Left hindlimb (tissue), 1 donor: ENCODE measurements at regions not wholly inside any gene's neighbourhood (a gene's known extent, or its start where the extent isn't known, plus 50 kb on each side); places are given as distances from the start of the nearest gene placed in this dataset.
"Not testable (repeated sequence)": the region's sequence is repeated elsewhere in the genome, so short reads cannot be mapped to it uniquely, and the experiment has no call there.

Source experiments
- DNase-seq: peaks from one replicate; pipeline ENCODE4 v3.0.0-alpha.2; 2018

GRCh38 chr5:158601118-158601517 lies 498.6 kb downstream of the EBF1 start:
- no peak for DNase-seq

DNA sequence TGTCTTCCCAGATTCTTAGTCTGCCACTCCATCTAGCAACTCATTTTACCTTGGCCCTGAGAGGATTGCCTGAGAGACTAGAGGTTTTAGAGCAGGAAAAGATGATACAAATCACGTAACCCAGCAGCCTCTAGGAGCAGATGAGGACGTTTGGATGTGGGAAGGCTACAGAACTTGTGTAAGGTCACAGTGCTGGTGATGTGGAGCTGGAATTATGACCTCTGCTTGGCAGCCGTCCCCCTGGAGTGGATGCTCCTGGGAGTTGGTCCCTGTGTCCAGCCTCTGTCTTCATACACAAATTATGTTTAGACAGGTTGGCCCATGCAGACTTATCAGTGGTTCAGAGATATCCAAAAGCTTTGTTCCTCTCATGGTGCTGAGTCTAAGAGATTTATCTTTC lies 499.0 kb downstream of the EBF1 start:
- no peak for DNase-seq

DNA sequence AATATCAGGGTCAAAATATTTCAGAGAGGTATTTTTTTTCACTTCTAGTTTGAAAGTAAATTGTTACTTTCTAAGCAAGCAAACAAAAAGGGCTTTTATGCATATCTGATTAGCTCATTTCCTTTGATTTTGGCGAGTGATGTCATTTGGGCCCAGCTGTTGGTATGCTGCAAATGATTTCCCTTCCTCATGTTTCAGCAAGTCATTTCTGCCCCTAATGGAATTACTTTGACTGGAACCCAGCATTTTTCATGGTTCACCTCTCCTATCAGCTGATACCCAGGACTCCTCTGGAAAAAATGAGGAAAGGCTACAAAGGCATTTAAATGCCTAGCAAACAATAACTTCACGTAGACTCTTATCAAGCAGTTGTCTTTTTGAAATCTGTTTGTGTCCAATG lies 500.6 kb downstream of the EBF1 start:
- DNase-seq: no peak

- DNase-seq: no peak
Measured at GRCh38 chr5:158594595-158595242, 505.0 kb downstream of the EBF1 start.

- no peak for DNase-seq
Measured at GRCh38 chr5:158593925-158594324, 505.8 kb downstream of the EBF1 start.

DNA sequence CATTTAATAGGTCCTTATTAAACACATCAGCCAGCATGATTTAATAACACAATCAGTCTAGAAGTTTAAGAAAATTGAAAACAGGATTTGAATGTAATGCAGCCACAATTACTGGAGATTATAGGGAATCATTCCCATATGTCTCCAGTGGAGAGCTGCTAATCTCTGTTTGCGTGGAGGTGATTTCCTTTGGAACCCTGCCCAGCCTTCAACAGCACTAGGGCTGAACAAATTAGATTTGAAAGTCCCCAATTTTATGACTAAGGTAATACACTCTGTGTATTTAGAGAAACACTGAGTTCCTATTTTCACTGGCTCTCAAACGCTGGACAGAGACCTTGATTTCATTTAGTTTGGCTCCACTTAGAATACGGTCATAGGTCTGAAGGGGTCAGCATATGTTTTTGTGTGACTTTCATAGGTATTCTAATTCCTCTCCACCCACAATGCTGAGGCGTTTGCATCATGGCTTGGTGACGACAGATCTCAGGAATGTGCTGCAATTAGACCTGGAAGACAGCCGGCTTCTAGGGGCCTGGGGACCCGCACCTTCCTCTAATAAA lies 508.3 kb downstream of the EBF1 start:
- peak; percentile 67 for DNase-seq

GRCh38 chr5:158590746-158591300 lies 508.9 kb downstream of the EBF1 start:
- DNase-seq: peak; percentile 52

DNA sequence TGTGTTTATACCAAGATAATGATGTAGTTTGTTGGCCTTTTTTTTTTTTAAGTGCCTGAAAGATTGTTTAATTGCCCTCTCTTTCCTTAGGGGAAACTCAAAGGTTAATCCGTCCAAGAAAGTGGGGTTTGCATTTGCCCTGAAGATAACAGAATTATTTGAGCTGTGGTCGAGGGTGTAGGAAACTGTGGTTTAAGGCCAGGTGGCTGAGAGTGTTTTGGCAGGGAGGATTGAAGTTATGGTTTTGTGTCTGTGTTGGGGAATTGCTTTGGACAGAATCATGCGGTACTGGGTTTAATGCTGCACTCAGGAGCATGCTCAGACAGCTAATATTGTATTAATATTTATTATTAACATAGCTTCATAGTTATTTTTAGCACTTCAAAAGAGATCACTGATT lies 509.8 kb downstream of the EBF1 start:
- DNase-seq: peak; percentile 51

- no peak for DNase-seq
Measured at GRCh38 chr5:158588617-158589016, 511.1 kb downstream of the EBF1 start.

- no peak for DNase-seq
Measured at GRCh38 chr5:158586054-158586453, 513.7 kb downstream of the EBF1 start.

DNA sequence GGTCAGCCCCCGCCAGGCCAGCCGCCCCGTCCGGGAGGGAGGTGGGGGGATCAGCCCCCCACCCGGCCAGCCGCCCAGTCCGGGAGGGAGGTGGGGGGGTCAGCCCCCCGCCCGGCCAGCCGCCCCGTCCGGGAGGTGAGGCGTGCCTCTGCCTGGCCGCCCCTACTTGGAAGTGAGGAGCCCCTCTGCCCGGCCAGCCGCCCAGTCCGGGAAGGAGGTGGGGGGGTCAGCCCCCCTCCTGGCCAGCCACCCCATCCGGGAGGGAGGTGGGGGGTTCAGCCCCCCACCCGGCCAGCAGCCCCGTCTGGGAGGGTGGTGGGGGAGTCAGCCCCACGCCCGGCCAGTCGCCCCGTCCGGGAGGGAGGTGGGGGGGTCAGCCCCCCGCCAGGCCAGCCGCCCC lies 517.0 kb downstream of the EBF1 start:
- DNase-seq: not testable (repeated sequence)

DNA sequence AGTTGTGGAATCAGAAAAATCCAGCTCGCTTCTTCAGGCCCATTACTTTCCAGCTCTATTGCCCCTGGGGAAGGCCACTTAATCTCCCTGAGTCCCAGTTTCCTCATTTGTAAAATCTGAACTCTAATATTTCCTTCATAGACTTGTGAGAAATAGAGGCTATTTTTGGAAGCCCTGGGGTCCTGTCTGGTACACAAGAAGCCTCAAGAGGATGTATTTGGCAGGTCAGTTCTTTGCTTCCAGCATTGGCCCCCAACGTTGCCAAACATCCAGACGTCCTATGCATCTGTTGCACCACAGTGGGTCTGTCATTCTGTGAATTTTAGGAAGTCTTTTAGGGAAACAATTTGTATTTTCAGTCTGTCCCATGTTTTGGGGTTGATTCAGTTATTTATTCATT lies 525.9 kb downstream of the EBF1 start:
- DNase-seq: no peak

DNA sequence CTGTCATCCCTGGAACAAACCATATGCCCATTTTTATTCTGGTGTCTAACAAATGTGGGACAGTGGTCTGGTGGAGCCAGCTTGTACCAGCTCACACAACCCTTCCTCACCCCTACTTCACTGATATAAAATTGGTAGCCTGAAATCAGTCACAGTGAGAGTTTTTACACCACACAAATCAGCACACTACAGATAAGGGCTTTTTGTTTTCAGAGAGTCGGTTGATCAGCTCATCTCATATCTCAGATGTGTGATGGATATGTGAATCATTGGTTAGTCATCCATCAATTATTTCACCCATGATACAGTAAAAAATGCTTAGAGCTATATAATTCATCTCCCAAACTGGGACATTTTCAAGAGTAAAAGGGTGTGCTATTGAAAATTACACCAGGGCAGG lies 529.2 kb downstream of the EBF1 start:
- no peak for DNase-seq

- DNase-seq: no peak
Measured at GRCh38 chr5:158569534-158569933, 530.2 kb downstream of the EBF1 start.

- DNase-seq: no peak
Measured at GRCh38 chr5:158565017-158565789, 534.5 kb downstream of the EBF1 start.

DNA sequence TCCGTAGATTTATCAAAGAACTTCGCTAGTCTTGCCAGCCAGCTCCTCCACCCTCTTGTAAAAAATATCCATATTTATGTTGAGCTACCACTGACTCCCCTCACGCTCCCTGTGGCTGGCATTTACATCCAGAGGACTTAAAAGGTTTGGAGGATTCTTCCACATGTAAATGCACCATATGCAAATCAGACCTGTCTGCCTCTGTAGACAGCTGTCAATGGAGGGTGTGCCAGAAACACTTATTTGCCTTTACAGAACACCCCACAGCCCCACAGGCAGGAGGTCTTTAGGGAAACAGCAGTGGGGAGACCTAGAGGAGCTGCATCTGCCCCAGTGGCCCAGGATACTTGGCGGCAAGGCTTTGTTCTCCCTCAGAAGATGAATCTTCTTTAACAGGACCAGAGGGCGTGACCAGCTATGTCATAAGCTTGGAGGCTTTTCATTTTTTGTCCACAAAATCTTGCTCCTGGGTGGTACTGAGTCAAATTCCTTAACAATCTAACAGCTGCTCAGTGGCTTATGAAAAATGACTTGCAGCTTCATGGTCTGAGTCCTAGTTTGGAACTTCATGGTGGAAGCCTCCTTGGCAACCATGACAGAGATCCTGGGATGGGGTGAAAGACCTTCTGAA lies 535.8 kb downstream of the EBF1 start:
- DNase-seq: no peak

DNA sequence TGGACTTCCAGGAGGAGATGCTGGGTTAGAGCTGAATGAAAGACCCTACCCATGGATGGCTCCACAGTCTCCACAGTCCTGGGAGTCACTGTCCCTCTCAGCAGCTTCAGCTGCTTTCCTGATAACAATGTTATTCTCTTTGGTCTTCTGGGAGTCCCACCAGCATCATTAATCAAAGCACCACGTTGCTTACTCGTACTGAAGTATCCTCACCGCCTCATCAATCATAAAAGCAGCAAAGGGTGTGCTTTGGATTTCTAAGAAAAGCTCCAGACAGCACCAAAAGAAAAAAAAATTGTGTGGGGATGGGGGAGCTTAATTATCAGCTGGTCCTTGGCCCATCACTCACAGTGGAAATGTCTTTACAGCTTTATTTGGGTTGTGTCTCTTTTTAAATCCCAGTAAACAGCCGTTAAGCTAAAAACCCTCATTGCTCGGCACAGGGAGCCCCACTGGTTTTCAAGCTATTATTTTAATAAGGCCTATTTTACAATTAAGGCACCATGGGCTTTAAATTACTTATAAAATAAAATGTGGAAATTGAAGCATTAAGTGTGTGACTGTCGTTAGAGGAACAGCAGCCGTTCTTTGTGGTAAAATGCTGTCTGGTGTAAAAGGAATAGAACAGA lies 538.0 kb downstream of the EBF1 start:
- no peak for DNase-seq

DNA sequence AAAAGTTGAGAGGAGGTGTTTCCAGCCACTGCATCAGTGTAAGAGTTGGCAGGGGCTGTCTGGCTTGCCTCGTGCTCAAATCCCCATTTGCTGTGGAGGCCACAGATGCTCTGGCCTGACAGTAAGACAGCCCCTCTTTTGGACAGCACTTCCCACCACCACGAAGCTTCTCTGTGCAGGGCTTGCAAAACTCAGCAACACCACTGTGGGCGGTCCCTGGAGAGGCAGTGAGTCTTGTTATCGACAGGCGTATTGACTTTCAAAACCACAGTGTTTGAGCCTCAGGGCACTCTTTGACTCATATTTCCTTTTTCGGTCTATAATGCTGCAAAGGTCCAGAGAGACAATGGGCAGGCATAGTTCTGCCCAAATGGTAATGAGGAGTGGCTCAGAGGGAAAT lies 539.5 kb downstream of the EBF1 start:
- no peak for DNase-seq

- no peak for DNase-seq
Measured at GRCh38 chr5:158559643-158560042, 540.1 kb downstream of the EBF1 start.

- no peak for DNase-seq
Measured at GRCh38 chr5:158559066-158559465, 540.6 kb downstream of the EBF1 start.

DNA sequence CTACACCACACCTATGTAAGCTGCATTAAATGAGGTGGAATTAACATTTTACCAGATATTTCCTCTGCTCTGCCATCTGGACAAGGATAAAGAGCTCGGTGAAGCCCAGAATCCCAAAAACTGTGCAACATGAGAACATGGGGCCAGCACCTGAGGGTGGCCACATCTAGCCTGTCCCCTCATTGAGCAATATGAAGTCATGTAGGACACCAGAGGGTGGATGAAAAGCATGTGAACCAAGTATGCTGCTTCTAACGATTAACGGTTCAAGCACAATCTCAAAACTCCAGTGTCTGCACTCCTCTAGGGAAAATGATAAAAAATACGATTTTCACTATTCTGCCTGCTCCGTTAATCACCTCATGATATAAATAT lies 545.8 kb downstream of the EBF1 start:
- no peak for DNase-seq

DNA sequence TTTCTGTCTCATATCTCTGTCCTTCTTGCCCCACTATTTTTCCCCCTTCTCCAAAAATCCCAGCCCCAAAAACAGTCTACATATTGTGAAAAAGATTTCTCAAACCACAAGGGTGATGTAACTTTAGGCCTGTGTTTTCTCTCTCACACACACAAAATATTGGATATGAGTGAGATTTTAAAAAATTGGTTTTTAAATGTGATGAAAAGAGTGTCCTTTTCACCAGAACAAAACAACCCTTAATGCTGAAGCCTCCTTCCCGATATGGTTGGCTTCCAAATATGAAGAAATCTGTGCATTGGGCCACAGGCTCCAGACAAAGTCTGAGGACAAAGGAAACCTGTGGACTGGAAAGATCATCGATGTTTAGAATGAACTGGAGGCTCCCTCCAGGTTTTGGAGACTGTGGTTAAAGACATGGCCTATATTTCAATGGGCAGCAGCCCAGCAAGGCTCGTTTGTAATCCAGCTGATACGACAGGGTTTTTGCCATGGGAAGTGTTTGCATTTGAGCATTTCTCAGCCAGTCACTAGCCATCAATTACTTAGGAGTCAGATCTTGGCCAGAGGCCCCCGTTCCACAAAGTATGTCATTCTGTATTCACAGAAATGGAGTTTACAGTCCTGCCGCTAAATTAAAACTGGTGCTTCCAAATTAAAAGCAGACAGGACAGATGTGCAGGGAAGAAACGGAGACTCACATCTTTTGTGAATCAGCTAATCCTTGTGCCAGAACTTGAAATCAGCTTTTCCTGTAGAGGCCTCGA lies 546.3 kb downstream of the EBF1 start:
- DNase-seq: peak; percentile 76
